Adrenal gland (tissue), 5 donors: ENCODE measurements at regions not wholly inside any gene's neighbourhood (a gene's known extent, or its start where the extent isn't known, plus 50 kb on each side); places are given as distances from the start of the nearest gene placed in this dataset.

Experiments
- CTCF ChIP-seq, 6 experiments: fragments of 450-650 bp in 4 of 6; fragments of 200-600 bp in 2 of 6; sonication (generic) in 1 of 6; IDR thresholded peaks; 1 replicate in 5 of 6; 2 replicates in 1 of 6; pipeline versions ENCODE4 v1.5.1 to v1.8.0; 2016 to 2021; ENCODE audit warnings: antibody characterized with exemption in 6 of 6, mild to moderate bottlenecking in 2 of 6, moderate library complexity in 1 of 6
- POLR2A ChIP-seq, 2 donors: fragments of 450-650 bp; IDR thresholded peaks; one replicate each; pipeline ENCODE4 v1.6.1; 2017; ENCODE audit warnings: antibody characterized with exemption in 2 of 2, mild to moderate bottlenecking in 2 of 2, moderate library complexity in 1 of 2
- donor health status: DM: no; HTN: no; CAD: no.

GRCh38 chr5:2254880-2255750, 372.4 kb upstream of the IRX4 start:
- TF ChIP-seq CTCF (IDR thresholded peaks at IDR 0.05): no peak
- no peak for TF ChIP-seq POLR2A (IDR thresholded peaks at IDR 0.05)
